C4-2B (cell line): ENCODE measurements at regions not wholly inside any gene's neighbourhood (a gene's known extent, or its start where the extent isn't known, plus 50 kb on each side); places are given as distances from the start of the nearest gene placed in this dataset.

Experiments
- H3K27ac ChIP-seq: fragments of 450-650 bp; 2 replicates; pipeline ENCODE4 v1.5.1; 2017
- ZFX ChIP-seq: fragments of 450-650 bp; IDR thresholded peaks from 2 replicates; pipeline ENCODE4 v1.6.1; 2017
- TF ChIP-seq, protein P1 (sequence below): fragments of 450-650 bp; conservative IDR thresholded peaks from 2 replicates; pipeline ENCODE4 v1.5.1; 2017; ENCODE audit warnings: mild to moderate bottlenecking

DNA sequence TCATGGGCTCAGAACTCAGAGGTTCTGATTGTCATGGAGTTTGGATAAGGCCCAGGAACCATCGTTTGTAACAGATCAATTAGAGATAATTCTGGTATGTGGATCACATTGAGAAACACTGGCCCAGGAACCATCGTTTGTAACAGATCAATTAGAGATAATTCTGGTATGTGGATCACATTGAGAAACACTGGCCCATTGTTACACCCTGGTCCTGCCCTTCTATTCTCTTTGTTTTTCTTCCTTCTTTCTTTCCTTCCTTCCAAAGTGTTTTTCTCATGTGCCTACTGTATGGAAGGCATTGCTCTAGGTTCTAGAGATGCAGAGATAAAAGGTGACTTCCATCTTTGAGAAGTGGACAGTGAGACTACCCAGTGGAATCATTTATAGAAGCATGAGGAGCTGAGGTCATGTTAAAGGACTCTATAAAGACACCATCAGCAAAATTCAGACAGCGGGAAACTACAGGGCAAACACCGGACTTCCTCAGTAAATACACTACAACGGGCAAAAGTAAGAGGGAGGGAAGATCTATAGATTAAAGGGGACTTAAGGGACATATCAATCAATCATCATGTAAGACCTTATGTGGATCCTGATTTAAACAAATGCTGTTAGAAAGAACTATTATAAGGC lies 153.8 kb downstream of the UNC5CL start:
- H3K27ac ChIP-seq = no peak overlapping the region
- TF ChIP-seq, protein P1, sequence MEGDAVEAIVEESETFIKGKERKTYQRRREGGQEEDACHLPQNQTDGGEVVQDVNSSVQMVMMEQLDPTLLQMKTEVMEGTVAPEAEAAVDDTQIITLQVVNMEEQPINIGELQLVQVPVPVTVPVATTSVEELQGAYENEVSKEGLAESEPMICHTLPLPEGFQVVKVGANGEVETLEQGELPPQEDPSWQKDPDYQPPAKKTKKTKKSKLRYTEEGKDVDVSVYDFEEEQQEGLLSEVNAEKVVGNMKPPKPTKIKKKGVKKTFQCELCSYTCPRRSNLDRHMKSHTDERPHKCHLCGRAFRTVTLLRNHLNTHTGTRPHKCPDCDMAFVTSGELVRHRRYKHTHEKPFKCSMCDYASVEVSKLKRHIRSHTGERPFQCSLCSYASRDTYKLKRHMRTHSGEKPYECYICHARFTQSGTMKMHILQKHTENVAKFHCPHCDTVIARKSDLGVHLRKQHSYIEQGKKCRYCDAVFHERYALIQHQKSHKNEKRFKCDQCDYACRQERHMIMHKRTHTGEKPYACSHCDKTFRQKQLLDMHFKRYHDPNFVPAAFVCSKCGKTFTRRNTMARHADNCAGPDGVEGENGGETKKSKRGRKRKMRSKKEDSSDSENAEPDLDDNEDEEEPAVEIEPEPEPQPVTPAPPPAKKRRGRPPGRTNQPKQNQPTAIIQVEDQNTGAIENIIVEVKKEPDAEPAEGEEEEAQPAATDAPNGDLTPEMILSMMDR = no peak
- no peak for TF ChIP-seq ZFX

DNA sequence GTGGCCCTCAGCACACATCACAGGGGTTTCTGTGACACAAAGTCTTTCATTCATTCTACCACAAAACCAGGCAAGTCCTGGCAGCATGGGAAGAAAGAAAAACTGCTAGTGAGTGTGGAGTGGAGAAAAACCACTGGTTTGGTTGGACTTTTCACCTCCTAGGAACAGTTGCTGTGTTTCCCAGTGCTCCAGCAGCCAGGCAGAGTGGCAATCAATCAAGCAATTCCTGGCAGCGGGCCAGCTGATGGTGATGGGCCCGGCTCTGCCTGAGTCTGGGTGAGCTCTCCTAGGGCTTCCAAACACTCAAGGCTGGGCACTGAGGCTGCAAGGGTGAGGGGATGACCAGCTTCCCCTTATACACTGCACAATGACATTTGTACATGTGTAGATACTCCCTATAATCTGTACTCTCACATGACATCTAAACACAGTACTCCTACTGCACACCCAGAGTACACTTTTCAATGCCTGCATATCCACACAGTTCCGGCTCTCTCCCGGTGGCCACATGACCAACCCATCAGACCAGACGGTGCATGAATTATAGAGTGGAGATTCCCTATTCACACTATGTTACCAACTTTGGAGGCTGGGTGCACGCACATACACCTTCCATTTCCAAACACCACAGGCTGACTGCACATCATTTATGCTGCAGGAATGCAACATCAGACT lies 156.6 kb downstream of the UNC5CL start:
- TF ChIP-seq, protein P1 = no peak
- no peak for TF ChIP-seq ZFX
- H3K27ac ChIP-seq = no peak overlapping the region

DNA sequence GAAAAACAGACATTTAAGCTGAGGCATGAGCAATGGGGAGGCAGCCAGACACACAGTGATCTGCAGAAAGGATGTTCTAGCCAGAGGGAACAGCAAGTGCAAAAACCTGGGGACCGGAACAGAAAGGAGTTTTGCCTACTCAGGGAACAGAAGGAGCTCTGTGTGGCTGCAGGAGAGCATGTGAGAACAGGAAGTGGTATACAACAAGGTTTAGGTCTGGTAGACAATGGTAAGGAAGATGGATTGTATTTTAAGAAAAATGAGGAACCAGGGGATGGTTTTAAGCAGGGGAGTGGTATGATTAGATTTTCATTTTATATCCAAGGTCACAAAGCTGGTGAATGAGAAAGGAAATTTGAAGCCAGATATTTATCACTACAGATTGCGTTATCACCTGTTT lies 157.5 kb downstream of the UNC5CL start:
- TF ChIP-seq, protein P1 = no peak
- TF ChIP-seq ZFX = no peak
- no peak overlapping the region for H3K27ac ChIP-seq

DNA sequence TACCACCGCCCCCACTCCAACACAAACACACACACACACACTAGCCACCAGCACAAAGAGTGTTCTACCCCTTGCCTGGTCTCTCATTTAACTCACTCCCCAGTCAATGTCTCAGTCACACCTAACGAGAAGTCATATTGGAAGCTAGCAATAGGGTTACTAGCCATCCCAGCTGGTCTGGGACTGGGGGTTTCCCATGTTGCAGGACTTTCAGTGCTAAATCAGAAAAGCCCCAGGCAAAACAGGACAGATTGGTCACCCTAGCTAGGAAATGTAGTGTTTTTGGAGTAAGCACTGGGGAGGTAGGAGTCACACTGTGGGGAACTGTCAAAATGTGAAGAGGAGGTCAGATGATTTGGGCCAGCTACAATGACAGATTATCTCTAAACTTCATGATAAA lies 158.1 kb downstream of the UNC5CL start:
- H3K27ac ChIP-seq = no peak overlapping the region
- TF ChIP-seq, protein P1 = no peak
- TF ChIP-seq ZFX = no peak

DNA sequence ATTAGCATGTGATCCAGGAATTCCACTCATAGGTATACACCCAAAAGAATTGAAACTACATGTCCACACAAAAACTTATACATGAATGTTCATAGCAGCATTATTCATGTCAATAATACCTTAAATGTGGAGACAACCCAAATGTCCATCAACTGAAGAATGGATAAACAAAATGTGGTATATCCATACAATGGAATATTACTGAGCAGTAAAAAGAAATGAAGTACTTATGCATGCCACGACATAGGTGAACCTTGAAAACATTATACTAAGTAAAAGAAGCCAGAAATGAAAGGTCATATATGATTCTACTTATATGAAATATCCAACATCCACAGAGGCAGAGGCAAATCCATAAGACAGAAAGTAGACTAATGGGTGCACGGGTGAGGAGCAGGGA lies 159.9 kb downstream of the UNC5CL start:
- H3K27ac ChIP-seq = no peak overlapping the region
- TF ChIP-seq, protein P1 = no peak
- no peak for TF ChIP-seq ZFX

DNA sequence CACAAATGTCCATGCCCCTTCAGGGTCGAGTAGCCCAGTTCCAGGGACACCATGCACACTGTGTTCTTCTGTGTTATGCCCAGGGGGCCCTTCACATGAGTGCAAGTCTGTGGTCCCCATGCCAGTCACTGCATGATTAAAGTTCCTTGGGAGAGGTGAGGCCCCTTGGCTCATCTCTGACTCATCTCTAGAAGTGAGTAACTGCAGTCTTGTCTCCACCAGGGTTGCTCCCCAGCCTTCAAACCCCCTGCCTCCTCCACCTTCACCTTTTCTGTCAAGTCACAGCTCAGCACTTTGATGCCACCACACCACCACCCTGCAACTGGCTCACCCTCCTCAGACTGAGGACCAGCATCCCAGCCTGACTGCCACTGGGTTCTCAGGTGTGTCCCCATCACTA lies 161.7 kb downstream of the UNC5CL start:
- TF ChIP-seq, protein P1 = no peak
- no peak for TF ChIP-seq ZFX
- H3K27ac ChIP-seq = no peak overlapping the region

DNA sequence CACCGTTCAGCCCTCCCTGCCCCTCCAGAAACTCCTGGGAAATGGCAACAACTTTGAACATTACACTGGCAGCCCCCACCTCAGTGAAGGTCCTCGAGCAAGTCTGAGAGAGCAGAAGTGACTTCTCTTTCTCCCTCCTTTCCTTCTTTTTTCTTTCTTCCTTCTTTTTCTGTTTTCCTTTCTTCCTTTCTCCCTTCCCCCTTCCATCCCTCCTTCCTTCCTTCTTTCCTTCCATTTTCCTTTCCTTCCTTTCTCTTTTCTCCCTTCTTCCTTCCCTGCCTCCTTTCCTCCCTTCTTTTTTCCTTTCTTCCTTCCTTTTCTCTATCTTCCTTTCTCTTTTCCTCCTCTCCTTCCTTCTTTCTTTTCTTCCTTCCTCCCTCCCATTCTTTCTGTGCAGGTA lies 162.7 kb downstream of the UNC5CL start:
- H3K27ac ChIP-seq = no peak overlapping the region
- TF ChIP-seq ZFX = no peak
- TF ChIP-seq, protein P1 = no peak
